ENCODE measurements at regions not wholly inside any gene's neighbourhood (a gene's known extent, or its start where the extent isn't known, plus 50 kb on each side); places are given as distances from the start of the nearest gene placed in this dataset.

- WGBS, 5 donors: 62 to 81% (median 69%) methylated on average over 8 of the region's 8 CpGs
- Histone ChIP-seq H3K27ac (no peak overlapping the region), H3K36me3 (no peaks in the 10 kb centered on the region), H3K27me3 (peaks cover 0 to 52% (median 0%) of the 10 kb centered on the region in 3 donors), H3K9me3 (no peaks in the 10 kb centered on the region), H3K4me3 (no peak overlapping the region), H3K4me1 (no peaks in the 10 kb centered on the region)
- TF ChIP-seq POLR2AphosphoS5 (IDR thresholded peaks at IDR 0.05) (no peak), POLR2A (IDR thresholded peaks at IDR 0.05) (no peak), EP300 (IDR thresholded peaks at IDR 0.05) (no peak)
- TF ChIP-seq, protein P1, sequence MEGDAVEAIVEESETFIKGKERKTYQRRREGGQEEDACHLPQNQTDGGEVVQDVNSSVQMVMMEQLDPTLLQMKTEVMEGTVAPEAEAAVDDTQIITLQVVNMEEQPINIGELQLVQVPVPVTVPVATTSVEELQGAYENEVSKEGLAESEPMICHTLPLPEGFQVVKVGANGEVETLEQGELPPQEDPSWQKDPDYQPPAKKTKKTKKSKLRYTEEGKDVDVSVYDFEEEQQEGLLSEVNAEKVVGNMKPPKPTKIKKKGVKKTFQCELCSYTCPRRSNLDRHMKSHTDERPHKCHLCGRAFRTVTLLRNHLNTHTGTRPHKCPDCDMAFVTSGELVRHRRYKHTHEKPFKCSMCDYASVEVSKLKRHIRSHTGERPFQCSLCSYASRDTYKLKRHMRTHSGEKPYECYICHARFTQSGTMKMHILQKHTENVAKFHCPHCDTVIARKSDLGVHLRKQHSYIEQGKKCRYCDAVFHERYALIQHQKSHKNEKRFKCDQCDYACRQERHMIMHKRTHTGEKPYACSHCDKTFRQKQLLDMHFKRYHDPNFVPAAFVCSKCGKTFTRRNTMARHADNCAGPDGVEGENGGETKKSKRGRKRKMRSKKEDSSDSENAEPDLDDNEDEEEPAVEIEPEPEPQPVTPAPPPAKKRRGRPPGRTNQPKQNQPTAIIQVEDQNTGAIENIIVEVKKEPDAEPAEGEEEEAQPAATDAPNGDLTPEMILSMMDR (IDR thresholded peaks at IDR 0.05): no peak
- intact Hi-C loops (cut with DNase I; ENCODE audit: low total_unique reads): no loop called here
- no peak for DNase-seq
Observed at GRCh38 chr22:48394787-48395186, 1432.9 kb downstream of the BRD1 start.

- TF ChIP-seq POLR2A (IDR thresholded peaks at IDR 0.05): no peak
- no peak for TF ChIP-seq EP300 (IDR thresholded peaks at IDR 0.05)
- TF ChIP-seq, protein P1 (IDR thresholded peaks at IDR 0.05): no peak
- TF ChIP-seq POLR2AphosphoS5 (IDR thresholded peaks at IDR 0.05): no peak
- Histone ChIP-seq H3K27ac (no peak overlapping the region), H3K9me3 (peaks cover 0 to 1% (median 0%) of the 10 kb centered on the region in 4 donors), H3K4me3 (no peak overlapping the region), H3K4me1 (no peaks in the 10 kb centered on the region), H3K36me3 (no peaks in the 10 kb centered on the region), H3K27me3 (peaks cover 0 to 51% (median 0%) of the 10 kb centered on the region in 3 donors)
- intact Hi-C loops (cut with DNase I; ENCODE audit: low total_unique reads): no loop called here
- no peak for DNase-seq
- 83 to 90% (median 88%) methylated on average over 10 of the region's 10 CpGs for WGBS, 5 donors
Observed at GRCh38 chr22:48393885-48394284, 1433.8 kb downstream of the BRD1 start.

GRCh38 chr22:48393041-48393370 is 1434.7 kb downstream of the BRD1 start:
- H3K27ac ChIP-seq: no peak overlapping the region
- DNase-seq: no peak
- peaks cover 0 to 4% (median 0%) of the 10 kb centered on the region in 4 donors for H3K9me3 ChIP-seq
- H3K4me1 ChIP-seq: no peaks in the 10 kb centered on the region
- H3K27me3 ChIP-seq: peaks cover 0 to 46% (median 0%) of the 10 kb centered on the region in 3 donors
- intact Hi-C loops (cut with DNase I; ENCODE audit: low total_unique reads): no loop called here
- H3K4me3 ChIP-seq: no peak overlapping the region
- 81 to 85% (median 85%) methylated on average over 13 of the region's 13 CpGs for WGBS, 5 donors
- no peaks in the 10 kb centered on the region for H3K36me3 ChIP-seq
- TF ChIP-seq EP300 (IDR thresholded peaks at IDR 0.05) (no peak), POLR2AphosphoS5 (IDR thresholded peaks at IDR 0.05) (no peak), POLR2A (IDR thresholded peaks at IDR 0.05) (no peak)
- TF ChIP-seq, protein P1 (IDR thresholded peaks at IDR 0.05): no peak

DNA sequence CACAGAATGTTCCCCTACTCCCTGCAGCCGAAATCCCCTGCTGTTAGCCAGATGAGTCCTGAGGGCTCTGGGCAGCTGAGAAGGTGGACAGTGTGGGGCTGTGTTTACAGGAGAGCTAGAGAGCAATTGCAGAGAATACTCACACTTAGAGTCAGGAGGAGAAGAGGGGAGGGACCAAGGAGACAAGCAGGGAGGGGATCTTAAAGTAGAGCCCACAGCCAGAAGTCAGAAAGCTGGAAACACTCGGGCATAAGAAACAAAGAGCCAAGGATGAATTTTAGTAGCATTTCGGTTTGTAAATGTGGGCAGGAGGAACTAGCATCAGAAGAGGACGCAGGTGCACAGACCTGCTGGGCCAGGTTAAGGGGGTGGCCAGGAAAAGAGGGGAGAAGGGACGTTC is 1435.9 kb downstream of the BRD1 start:
- intact Hi-C loops (cut with DNase I; ENCODE audit: low total_unique reads): no loop called here
- H3K9me3 ChIP-seq: peaks cover 0 to 5% (median 2%) of the 10 kb centered on the region in 4 donors
- H3K27me3 ChIP-seq: peaks cover 0 to 34% (median 0%) of the 10 kb centered on the region in 3 donors
- no peak overlapping the region for H3K4me3 ChIP-seq
- 66 to 74% (median 70%) methylated on average over 5 of the region's 5 CpGs for WGBS, 5 donors
- H3K27ac ChIP-seq: no peak overlapping the region
- H3K36me3 ChIP-seq: no peaks in the 10 kb centered on the region
- no peaks in the 10 kb centered on the region for H3K4me1 ChIP-seq
- DNase-seq: no peak
- TF ChIP-seq POLR2AphosphoS5 (IDR thresholded peaks at IDR 0.05) (no peak), POLR2A (IDR thresholded peaks at IDR 0.05) (no peak), EP300 (IDR thresholded peaks at IDR 0.05) (no peak)
- TF ChIP-seq, protein P1 (IDR thresholded peaks at IDR 0.05): no peak
